Psoas muscle (tissue), 7 donors: ENCODE measurements at regions not wholly inside any gene's neighbourhood (a gene's known extent, or its start where the extent isn't known, plus 50 kb on each side); places are given as distances from the start of the nearest gene placed in this dataset.

Experiments
- ATAC-seq, 4 donors: fragments of 200-7000 bp; cut with Tn5 transposase; one replicate each; pipeline ENCODE4 v1.9.1; 2020; ENCODE audit warnings: moderate library complexity in 3 of 4, mild to moderate bottlenecking in 2 of 4
- DNase-seq, 2 donors: peaks; one replicate each; pipeline ENCODE4 v3.0.0-alpha.2; 2020
- H3K27ac ChIP-seq: fragments of 200-600 bp; one replicate; pipeline ENCODE4 v1.8.0; 2022
- H3K27me3 ChIP-seq, 3 donors: fragments of 200-600 bp in 1 of 3; one replicate each; pipeline versions ENCODE4 v1.6.1 to v1.8.0; 2013 to 2022; ENCODE audit warnings: low read length in 2 of 3, mild to moderate bottlenecking in 2 of 3, moderate library complexity in 1 of 3; ENCODE audit not compliant: insufficient read depth in 3 of 3
- H3K36me3 ChIP-seq, 2 donors: fragments of 200-600 bp in 1 of 2; one replicate each; pipeline versions ENCODE4 v1.6.1 to v1.8.0; 2013 to 2022; ENCODE audit warnings: low read depth in 1 of 2, mild to moderate bottlenecking in 1 of 2, moderate library complexity in 1 of 2; ENCODE audit not compliant: insufficient read depth in 1 of 2
- H3K4me1 ChIP-seq: fragments of 200-600 bp; one replicate; pipeline ENCODE4 v1.8.0; 2022
- H3K4me3 ChIP-seq: fragments of 200-600 bp; one replicate; pipeline ENCODE4 v1.8.0; 2022; ENCODE audit warnings: mild to moderate bottlenecking
- H3K9me3 ChIP-seq: fragments of 200-600 bp; one replicate; pipeline ENCODE4 v1.8.0; 2022
- CTCF ChIP-seq: fragments of 200-600 bp; IDR thresholded peaks from one replicate; pipeline ENCODE4 v1.8.0; 2022; ENCODE audit warnings: antibody characterized with exemption
- WGBS, 3 donors: extraction: QIAGEN DNeasy Blood & Tissue Kit; methylation state at CpG; one replicate each; pipeline versions ENCODE4 v1.1.6 to v1.1.7; 2013; 5-methylcytosine and 5-hydroxymethylcytosine counted together
- intact Hi-C, 2 donors: fragments of 100-400 bp; cut with DNase I; formaldehyde crosslinking; loops; one replicate each; pipeline versions ENCODE4 v1.11.0 to v1.14.2; 2022
- donor health status: healthy with polysubstance abuse.
- donor health status: DM: no; HTN: no; CAD: no; lungs with moderate emphysema.
- donor health status: Bipolar disorder and iron deficiency.
- donor health status: healthy.
- donor health status: DM: yes; HTN: yes; CAD: no.
- donor health status: DM: no; HTN: no; CAD: no.
- donor health status: DM: yes; HTN: yes; CAD: no.

GRCh38 chr7:17041324-17041723 lies 159.5 kb upstream of the AGR3 start:
- Histone ChIP-seq H3K27me3 (no peaks in the 10 kb centered on the region), H3K9me3 (no peaks in the 10 kb centered on the region), H3K4me1 (no peaks in the 10 kb centered on the region), H3K27ac (no peak overlapping the region), H3K36me3 (no peaks in the 10 kb centered on the region), H3K4me3 (no peak overlapping the region)
- TF ChIP-seq CTCF, result no peak
- intact Hi-C loops, result no loop called here
- DNase-seq (no peak), ATAC-seq (no peak)
- WGBS, 3 donors, result 5 to 14% (median 7%) methylated on average over 2 of the region's 2 CpGs

DNA sequence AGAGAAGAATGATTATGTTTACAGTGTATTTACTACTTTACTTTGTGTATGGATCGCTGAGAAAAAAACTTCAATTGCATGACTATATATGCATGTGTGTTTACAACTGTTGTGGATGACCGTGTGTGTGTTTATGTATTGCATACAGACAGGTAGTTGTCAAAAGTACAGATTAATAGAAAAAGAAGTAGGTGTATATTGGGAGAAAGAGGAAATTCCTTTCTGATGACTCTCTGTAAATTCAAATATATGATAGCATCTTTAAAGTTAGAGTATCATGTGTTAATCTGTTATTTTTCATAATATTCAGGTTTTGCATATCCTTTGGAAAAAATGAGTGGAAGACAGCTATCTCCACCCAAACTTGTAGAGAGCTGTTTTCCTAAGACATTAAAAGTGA lies 160.4 kb upstream of the AGR3 start:
- Histone ChIP-seq H3K9me3 (no peaks in the 10 kb centered on the region), H3K36me3 (no peaks in the 10 kb centered on the region), H3K27me3 (no peaks in the 10 kb centered on the region), H3K4me3 (no peak overlapping the region), H3K27ac (no peak overlapping the region), H3K4me1 (no peaks in the 10 kb centered on the region)
- ATAC-seq (no peak), DNase-seq (no peak)
- 96 to 98% (median 97%) methylated on average over 2 of the region's 2 CpGs for WGBS, 3 donors
- intact Hi-C loops, result no loop called here
- no peak for TF ChIP-seq CTCF

GRCh38 chr7:17043012-17043877 lies 161.5 kb upstream of the AGR3 start:
- intact Hi-C loops, result no loop called here
- Histone ChIP-seq H3K27me3 (no peaks in the 10 kb centered on the region), H3K9me3 (no peaks in the 10 kb centered on the region), H3K27ac (no peak overlapping the region), H3K4me3 (no peak overlapping the region), H3K4me1 (no peaks in the 10 kb centered on the region), H3K36me3 (no peaks in the 10 kb centered on the region)
- TF ChIP-seq CTCF, result no peak
- ATAC-seq (no peak), DNase-seq (no peak)
- WGBS, 3 donors, result 55 to 58% (median 55%) methylated on average over 3 of the region's 3 CpGs

GRCh38 chr7:17044396-17044795 lies 162.6 kb upstream of the AGR3 start:
- intact Hi-C loops, result no loop called here
- H3K27ac ChIP-seq, result no peak overlapping the region
- no peaks in the 10 kb centered on the region for H3K27me3 ChIP-seq
- no peaks in the 10 kb centered on the region for H3K4me1 ChIP-seq
- no peaks in the 10 kb centered on the region for H3K36me3 ChIP-seq
- H3K4me3 ChIP-seq, result no peak overlapping the region
- no peak for TF ChIP-seq CTCF
- 78 to 89% (median 88%) methylated on average over 2 of the region's 2 CpGs for WGBS, 3 donors
- no peak for DNase-seq
- no peaks in the 10 kb centered on the region for H3K9me3 ChIP-seq
- ATAC-seq, result no peak

- H3K36me3 ChIP-seq, result no peaks in the 10 kb centered on the region
- no peak for DNase-seq
- H3K27me3 ChIP-seq, result no peaks in the 10 kb centered on the region
- no peaks in the 10 kb centered on the region for H3K9me3 ChIP-seq
- H3K27ac ChIP-seq, result no peak overlapping the region
- no peaks in the 10 kb centered on the region for H3K4me1 ChIP-seq
- H3K4me3 ChIP-seq, result no peak overlapping the region
- 92 to 94% (median 94%) methylated on average over 2 of the region's 2 CpGs for WGBS, 3 donors
- no peak for TF ChIP-seq CTCF
- ATAC-seq, result no peak
- intact Hi-C loops, result no loop called here
Observed at GRCh38 chr7:17044861-17045260, 163.1 kb upstream of the AGR3 start.
